Neutrophil (primary cell): ENCODE measurements at regions not wholly inside any gene's neighbourhood (a gene's known extent, or its start where the extent isn't known, plus 50 kb on each side); places are given as distances from the start of the nearest gene placed in this dataset.

ENCODE experiments used
- H3K27ac ChIP-seq: fragments of 200-600 bp; sonication (generic); 2 replicates; pipeline ENCODE4 v1.5.1; 2016; ENCODE audit warnings: mild to moderate bottlenecking, moderate library complexity
- H3K27me3 ChIP-seq: fragments of 200-600 bp; sonication (generic); 2 replicates; pipeline ENCODE4 v1.6.0; 2016; ENCODE audit warnings: mild to moderate bottlenecking
- H3K36me3 ChIP-seq: fragments of 200-600 bp; sonication (generic); 2 replicates; pipeline ENCODE4 v1.5.1; 2017
- H3K4me1 ChIP-seq, 2 experiments: fragments of 200-600 bp in 1 of 2; sonication (generic) in 1 of 2; 1 replicate in 1 of 2; 2 replicates in 1 of 2; pipeline versions ENCODE4 v1.5.1 to v1.6.1; 2013 to 2016; ENCODE audit warnings: low read depth in 1 of 2, low read length in 1 of 2, mild to moderate bottlenecking in 1 of 2, moderate library complexity in 1 of 2; ENCODE audit not compliant: control insufficient read depth in 1 of 2, insufficient read depth in 1 of 2
- H3K4me3 ChIP-seq, 2 experiments: fragments of 200-600 bp in 1 of 2; sonication (generic) in 1 of 2; 1 replicate in 1 of 2; 2 replicates in 1 of 2; pipeline ENCODE4 v1.5.1; 2013 to 2016; ENCODE audit warnings: low read depth in 1 of 2, low read length in 1 of 2, mild to moderate bottlenecking in 1 of 2, moderate library complexity in 1 of 2
- H3K9me3 ChIP-seq: fragments of 200-600 bp; sonication (generic); 2 replicates; pipeline ENCODE4 v1.5.1; 2016
- TF ChIP-seq, protein P1 (sequence below): fragments of 200-600 bp; sonication (generic); IDR thresholded peaks from 2 replicates; pipeline ENCODE4 v1.5.1; 2016; ENCODE audit warnings: antibody characterized with exemption

DNA sequence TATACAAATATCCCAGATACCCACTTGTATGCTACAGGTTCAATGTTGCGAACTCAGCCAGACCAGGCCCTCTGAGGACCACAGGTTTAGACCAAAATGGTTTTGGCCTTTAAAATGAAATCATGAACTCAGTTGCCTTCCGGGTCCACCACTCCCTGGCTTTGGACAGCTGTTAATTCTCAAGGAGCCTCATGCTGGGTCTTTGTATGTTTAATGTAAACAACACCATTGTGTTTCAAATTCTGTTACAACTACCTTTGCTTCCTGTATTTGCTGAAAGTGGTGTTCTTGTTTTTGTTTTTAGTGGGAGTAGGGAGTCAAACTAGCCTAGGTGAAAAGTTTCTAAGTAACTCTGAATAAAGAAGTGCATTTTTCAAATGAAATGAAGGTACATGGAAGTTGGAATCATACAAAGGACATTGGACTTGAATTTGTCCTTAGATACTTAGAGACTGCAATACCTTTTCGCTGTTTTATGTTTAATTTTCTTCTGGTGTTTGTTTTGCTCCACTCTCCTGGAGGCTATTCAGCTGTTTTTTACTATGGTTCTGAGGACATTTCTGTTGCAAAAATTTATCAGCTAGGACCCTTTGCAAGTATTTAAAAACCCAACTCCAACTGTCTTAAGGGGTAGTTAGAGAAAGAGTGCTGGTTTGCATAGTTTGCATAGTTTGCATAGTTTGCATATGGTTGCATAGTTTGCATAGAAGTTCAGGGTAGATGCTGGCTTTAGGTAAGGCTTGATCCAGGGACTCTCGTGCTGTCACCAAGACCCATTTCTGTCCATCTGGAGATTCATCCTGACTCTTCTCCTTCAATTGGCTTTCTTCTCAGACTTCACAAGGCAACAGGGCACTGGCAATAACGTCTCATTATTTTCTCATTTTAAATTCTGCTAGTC, 70.1 kb downstream of the MID1IP1 start:
- TF ChIP-seq, protein P1, sequence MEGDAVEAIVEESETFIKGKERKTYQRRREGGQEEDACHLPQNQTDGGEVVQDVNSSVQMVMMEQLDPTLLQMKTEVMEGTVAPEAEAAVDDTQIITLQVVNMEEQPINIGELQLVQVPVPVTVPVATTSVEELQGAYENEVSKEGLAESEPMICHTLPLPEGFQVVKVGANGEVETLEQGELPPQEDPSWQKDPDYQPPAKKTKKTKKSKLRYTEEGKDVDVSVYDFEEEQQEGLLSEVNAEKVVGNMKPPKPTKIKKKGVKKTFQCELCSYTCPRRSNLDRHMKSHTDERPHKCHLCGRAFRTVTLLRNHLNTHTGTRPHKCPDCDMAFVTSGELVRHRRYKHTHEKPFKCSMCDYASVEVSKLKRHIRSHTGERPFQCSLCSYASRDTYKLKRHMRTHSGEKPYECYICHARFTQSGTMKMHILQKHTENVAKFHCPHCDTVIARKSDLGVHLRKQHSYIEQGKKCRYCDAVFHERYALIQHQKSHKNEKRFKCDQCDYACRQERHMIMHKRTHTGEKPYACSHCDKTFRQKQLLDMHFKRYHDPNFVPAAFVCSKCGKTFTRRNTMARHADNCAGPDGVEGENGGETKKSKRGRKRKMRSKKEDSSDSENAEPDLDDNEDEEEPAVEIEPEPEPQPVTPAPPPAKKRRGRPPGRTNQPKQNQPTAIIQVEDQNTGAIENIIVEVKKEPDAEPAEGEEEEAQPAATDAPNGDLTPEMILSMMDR = no peak
- Histone ChIP-seq H3K4me3 (no peak overlapping the region), H3K36me3 (no peaks in the 10 kb centered on the region), H3K27ac (peak overlapping the region; percentile 84), H3K9me3 (no peaks in the 10 kb centered on the region), H3K4me1 (peaks cover 30 to 36% of the 10 kb centered on the region in 2 experiments), H3K27me3 (no peaks in the 10 kb centered on the region)

- Histone ChIP-seq H3K4me1 (peaks cover 17 to 20% of the 10 kb centered on the region in 2 experiments), H3K27ac (no peak overlapping the region), H3K27me3 (no peaks in the 10 kb centered on the region), H3K36me3 (no peaks in the 10 kb centered on the region), H3K4me3 (no peak overlapping the region), H3K9me3 (no peaks in the 10 kb centered on the region)
- TF ChIP-seq, protein P1 = no peak
These were observed 76.1 kb downstream of the MID1IP1 start for GRCh38 chrX:38877366-38877765.

DNA sequence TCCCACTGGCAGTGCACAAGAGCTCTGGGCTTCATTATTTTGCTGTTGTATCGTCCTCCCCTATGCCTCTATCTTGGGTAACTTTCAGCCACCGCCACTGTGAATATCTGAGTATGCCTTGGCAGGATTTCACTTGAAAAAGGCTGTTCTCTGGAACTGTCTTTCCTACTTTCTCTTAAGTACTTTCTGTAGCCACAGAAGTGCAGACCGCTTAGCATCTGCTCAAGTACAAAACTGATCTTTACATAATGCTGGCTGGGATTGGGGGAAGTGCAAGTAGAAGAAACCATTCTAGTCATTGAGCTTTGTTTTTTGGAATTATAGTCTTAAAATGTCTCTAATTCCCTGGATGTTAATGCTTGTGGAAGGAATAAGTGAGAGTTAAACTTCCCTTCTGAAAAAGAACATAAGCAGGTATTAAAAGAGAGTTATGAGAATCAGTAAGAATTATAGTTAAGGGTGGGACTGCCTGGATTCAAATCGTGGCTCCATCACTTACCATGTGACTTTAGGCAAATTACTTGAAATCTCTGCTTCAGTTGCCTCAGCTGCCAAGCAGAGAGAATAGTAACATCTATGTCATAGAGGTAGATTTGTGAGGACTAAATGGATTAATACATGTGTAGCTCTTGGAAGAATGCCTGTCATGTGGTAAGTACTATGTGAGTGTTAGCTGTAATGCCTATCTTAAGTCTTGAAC, 77.5 kb downstream of the MID1IP1 start:
- no peaks in the 10 kb centered on the region for H3K9me3 ChIP-seq
- no peaks in the 10 kb centered on the region for H3K27me3 ChIP-seq
- no peak overlapping the region for H3K4me3 ChIP-seq
- TF ChIP-seq, protein P1 = no peak
- peaks cover 17 to 20% of the 10 kb centered on the region in 2 experiments for H3K4me1 ChIP-seq
- no peak overlapping the region for H3K27ac ChIP-seq
- no peaks in the 10 kb centered on the region for H3K36me3 ChIP-seq

- Histone ChIP-seq H3K9me3 (no peaks in the 10 kb centered on the region), H3K4me1 (peaks cover 17 to 20% of the 10 kb centered on the region in 2 experiments), H3K36me3 (no peaks in the 10 kb centered on the region), H3K4me3 (peak overlapping the region in 1 of 2 experiments; percentile 40), H3K27me3 (no peaks in the 10 kb centered on the region), H3K27ac (peak overlapping the region; percentile 77)
- TF ChIP-seq, protein P1 = no peak
These were observed 78.5 kb downstream of the MID1IP1 start for GRCh38 chrX:38879631-38880220.

- TF ChIP-seq, protein P1 = no peak
- Histone ChIP-seq H3K9me3 (no peaks in the 10 kb centered on the region), H3K4me3 (peak overlapping the region; percentile 19 to 40), H3K27me3 (no peaks in the 10 kb centered on the region), H3K27ac (peak overlapping the region; percentile 77), H3K36me3 (no peaks in the 10 kb centered on the region), H3K4me1 (peaks cover 17 to 20% of the 10 kb centered on the region in 2 experiments)
These were observed 79.1 kb downstream of the MID1IP1 start for GRCh38 chrX:38880296-38880854.
